ENCODE measurements at regions not wholly inside any gene's neighbourhood (a gene's known extent, or its start where the extent isn't known, plus 50 kb on each side); places are given as distances from the start of the nearest gene placed in this dataset.

DNA sequence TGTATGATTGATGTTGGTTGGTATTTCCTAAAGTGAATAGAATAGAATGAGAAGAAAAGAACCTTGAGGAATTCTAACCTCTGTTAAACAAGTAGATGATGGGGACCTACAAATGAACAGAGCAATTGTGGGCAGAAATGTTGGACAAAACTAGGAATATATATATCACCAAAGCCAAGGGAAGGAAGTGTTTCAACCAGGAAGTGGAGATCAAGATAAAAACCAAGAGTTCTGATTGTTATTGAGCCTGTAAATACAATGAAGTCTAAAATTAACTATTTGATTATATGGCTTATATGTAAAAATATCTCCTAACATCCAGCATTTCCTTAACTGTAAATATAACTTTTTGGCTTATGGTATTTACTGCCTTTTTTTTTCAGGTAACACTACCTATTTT, 730.0 kb downstream of the SOCS6 start:
- ATAC-seq: no peak

DNA sequence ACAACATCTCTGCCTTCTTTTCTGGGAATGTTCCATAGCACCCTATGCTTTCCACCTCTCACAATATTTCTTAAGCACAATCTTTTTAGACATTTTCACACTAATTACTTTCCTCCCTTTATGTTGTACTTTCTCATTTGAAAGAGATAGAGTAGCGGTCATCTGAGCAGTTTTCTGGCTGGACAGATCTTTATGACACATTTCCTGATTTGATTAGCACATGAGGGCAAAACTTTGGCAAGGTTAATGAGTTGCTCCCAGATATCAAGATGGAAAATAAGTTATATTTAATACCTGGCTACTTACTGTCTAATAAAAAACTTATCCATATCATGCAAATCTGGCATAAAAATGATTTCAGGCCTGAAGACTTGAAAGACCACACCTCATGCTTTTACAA, 723.9 kb downstream of the SOCS6 start:
- no peak for ATAC-seq
- Histone ChIP-seq H2AFZ (ENCODE audit: low read depth, low read length, poor library complexity, severe bottlenecking) (no peak overlapping the region), H3K9me3 (ENCODE audit: control insufficient read depth in 1 of 2, insufficient read depth in 1 of 2, low read depth in 1 of 2, low read length in 2 of 2) (peaks cover 0 to 10% of the 10 kb centered on the region in 2 experiments; a peak in 2 of 4 replicates), H3K4me3 (replicated peaks in 1 of 2; ENCODE audit: low read depth in 1 of 2, low read length in 2 of 2) (no peak overlapping the region), H3K4me1 (ENCODE audit: control insufficient read depth in 1 of 2, insufficient read depth in 2 of 2, low read length in 2 of 2) (no peaks in the 10 kb centered on the region), H3K27me3 (ENCODE audit: insufficient read depth, low read length) (no peaks in the 10 kb centered on the region), H3K36me3 (ENCODE audit: control insufficient read depth in 1 of 2, insufficient read depth in 2 of 2, low read length in 2 of 2) (no peaks in the 10 kb centered on the region), H3K9ac (ENCODE audit: low read length) (no peak overlapping the region), H4K20me1 (ENCODE audit: insufficient read depth) (no peaks in the 10 kb centered on the region), H3K4me2 (ENCODE audit: low read length) (no peak overlapping the region), H3K27ac (ENCODE audit: low read depth, low read length) (no peak overlapping the region), H3K79me2 (ENCODE audit: insufficient read depth, low read length) (no peaks in the 10 kb centered on the region), H3K9me2 (ENCODE audit: insufficient read depth) (no peaks in the 10 kb centered on the region)
- BruUV-seq (replicated peaks): no TSS peak
- no peak for DNase-seq (ENCODE audit: low read depth, low spot score)
- POLR2A ChIA-PET: no interaction called here
- CTCF ChIA-PET: no interaction called here
- TF ChIP-seq SIN3A (IDR thresholded peaks at IDR 0.05; ENCODE audit: low read depth): no peak
- no peak for TF ChIP-seq CEBPB (IDR thresholded peaks at IDR 0.05; ENCODE audit: low read depth)
- no peak for TF ChIP-seq SP1 (IDR thresholded peaks at IDR 0.05; ENCODE audit: low read depth)
- TF ChIP-seq, protein P1, sequence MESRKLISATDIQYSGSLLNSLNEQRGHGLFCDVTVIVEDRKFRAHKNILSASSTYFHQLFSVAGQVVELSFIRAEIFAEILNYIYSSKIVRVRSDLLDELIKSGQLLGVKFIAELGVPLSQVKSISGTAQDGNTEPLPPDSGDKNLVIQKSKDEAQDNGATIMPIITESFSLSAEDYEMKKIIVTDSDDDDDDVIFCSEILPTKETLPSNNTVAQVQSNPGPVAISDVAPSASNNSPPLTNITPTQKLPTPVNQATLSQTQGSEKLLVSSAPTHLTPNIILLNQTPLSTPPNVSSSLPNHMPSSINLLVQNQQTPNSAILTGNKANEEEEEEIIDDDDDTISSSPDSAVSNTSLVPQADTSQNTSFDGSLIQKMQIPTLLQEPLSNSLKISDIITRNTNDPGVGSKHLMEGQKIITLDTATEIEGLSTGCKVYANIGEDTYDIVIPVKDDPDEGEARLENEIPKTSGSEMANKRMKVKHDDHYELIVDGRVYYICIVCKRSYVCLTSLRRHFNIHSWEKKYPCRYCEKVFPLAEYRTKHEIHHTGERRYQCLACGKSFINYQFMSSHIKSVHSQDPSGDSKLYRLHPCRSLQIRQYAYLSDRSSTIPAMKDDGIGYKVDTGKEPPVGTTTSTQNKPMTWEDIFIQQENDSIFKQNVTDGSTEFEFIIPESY (IDR thresholded peaks at IDR 0.05; ENCODE audit: extremely low read depth, insufficient replicate concordance, low read length): no peak
- no peak for TF ChIP-seq ZNF274 (IDR thresholded peaks at IDR 0.05; ENCODE audit: low read depth, low read length)
- no peak for TF ChIP-seq POLR2A (IDR thresholded peaks at IDR 0.05; ENCODE audit: borderline replicate concordance, extremely low read depth, insufficient read depth, insufficient read length)
- TF ChIP-seq, protein P2, sequence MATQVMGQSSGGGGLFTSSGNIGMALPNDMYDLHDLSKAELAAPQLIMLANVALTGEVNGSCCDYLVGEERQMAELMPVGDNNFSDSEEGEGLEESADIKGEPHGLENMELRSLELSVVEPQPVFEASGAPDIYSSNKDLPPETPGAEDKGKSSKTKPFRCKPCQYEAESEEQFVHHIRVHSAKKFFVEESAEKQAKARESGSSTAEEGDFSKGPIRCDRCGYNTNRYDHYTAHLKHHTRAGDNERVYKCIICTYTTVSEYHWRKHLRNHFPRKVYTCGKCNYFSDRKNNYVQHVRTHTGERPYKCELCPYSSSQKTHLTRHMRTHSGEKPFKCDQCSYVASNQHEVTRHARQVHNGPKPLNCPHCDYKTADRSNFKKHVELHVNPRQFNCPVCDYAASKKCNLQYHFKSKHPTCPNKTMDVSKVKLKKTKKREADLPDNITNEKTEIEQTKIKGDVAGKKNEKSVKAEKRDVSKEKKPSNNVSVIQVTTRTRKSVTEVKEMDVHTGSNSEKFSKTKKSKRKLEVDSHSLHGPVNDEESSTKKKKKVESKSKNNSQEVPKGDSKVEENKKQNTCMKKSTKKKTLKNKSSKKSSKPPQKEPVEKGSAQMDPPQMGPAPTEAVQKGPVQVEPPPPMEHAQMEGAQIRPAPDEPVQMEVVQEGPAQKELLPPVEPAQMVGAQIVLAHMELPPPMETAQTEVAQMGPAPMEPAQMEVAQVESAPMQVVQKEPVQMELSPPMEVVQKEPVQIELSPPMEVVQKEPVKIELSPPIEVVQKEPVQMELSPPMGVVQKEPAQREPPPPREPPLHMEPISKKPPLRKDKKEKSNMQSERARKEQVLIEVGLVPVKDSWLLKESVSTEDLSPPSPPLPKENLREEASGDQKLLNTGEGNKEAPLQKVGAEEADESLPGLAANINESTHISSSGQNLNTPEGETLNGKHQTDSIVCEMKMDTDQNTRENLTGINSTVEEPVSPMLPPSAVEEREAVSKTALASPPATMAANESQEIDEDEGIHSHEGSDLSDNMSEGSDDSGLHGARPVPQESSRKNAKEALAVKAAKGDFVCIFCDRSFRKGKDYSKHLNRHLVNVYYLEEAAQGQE (IDR thresholded peaks at IDR 0.05; ENCODE audit: low read depth): no peak
- intact Hi-C loops (cut with micrococcal nuclease): no loop called here
- RAD21 ChIA-PET (ENCODE audit: low non-redundant PET in 1 of 2, low total read pairs in 2 of 2, uncharacterized antibody in 2 of 2, unreplicated experiment in 2 of 2): no interaction called here

More for the DNA sequence above, 730.0 kb downstream of the SOCS6 start:
- no TSS peak for BruUV-seq (replicated peaks)
- no peak overlapping the region for H2AFZ ChIP-seq (ENCODE audit: low read depth, low read length, poor library complexity, severe bottlenecking)
- no peaks in the 10 kb centered on the region for H3K79me2 ChIP-seq (ENCODE audit: insufficient read depth, low read length)
- peaks cover 11 to 26% of the 10 kb centered on the region in 2 experiments; a peak in 2 of 4 replicates for H3K9me3 ChIP-seq (ENCODE audit: control insufficient read depth in 1 of 2, insufficient read depth in 1 of 2, low read depth in 1 of 2, low read length in 2 of 2)
- intact Hi-C loops (cut with micrococcal nuclease): no loop called here
- H3K4me1 ChIP-seq (ENCODE audit: control insufficient read depth in 1 of 2, insufficient read depth in 2 of 2, low read length in 2 of 2): no peaks in the 10 kb centered on the region
- TF ChIP-seq POLR2A (IDR thresholded peaks at IDR 0.05; ENCODE audit: borderline replicate concordance, extremely low read depth, insufficient read depth, insufficient read length) (no peak), TCF7L2 (IDR thresholded peaks at IDR 0.05; ENCODE audit: borderline replicate concordance, extremely low read depth, insufficient read depth, insufficient read length) (no peak), CBX3 (IDR thresholded peaks at IDR 0.05; ENCODE audit: low read depth) (no peak), CEBPB (IDR thresholded peaks at IDR 0.05; ENCODE audit: low read depth) (no peak), SIN3A (IDR thresholded peaks at IDR 0.05; ENCODE audit: low read depth) (no peak), EGR1 (IDR thresholded peaks at IDR 0.05; ENCODE audit: low read depth) (no peak)
- CTCF ChIA-PET: no interaction called here
- no peak overlapping the region for H3K27ac ChIP-seq (ENCODE audit: low read depth, low read length)
- RAD21 ChIA-PET (ENCODE audit: low non-redundant PET in 1 of 2, low total read pairs in 2 of 2, uncharacterized antibody in 2 of 2, unreplicated experiment in 2 of 2): no interaction called here
- H3K9me2 ChIP-seq (ENCODE audit: insufficient read depth): no peaks in the 10 kb centered on the region
- no peak overlapping the region for H3K4me2 ChIP-seq (ENCODE audit: low read length)
- H3K36me3 ChIP-seq (ENCODE audit: control insufficient read depth in 1 of 2, insufficient read depth in 2 of 2, low read length in 2 of 2): no peaks in the 10 kb centered on the region
- no peak overlapping the region for H3K4me3 ChIP-seq (replicated peaks in 1 of 2; ENCODE audit: low read depth in 1 of 2, low read length in 2 of 2)
- H3K9ac ChIP-seq (ENCODE audit: low read length): no peak overlapping the region
- H4K20me1 ChIP-seq (ENCODE audit: insufficient read depth): no peaks in the 10 kb centered on the region
- no peaks in the 10 kb centered on the region for H3K27me3 ChIP-seq (ENCODE audit: insufficient read depth, low read length)
- POLR2A ChIA-PET: no interaction called here
- no peak for DNase-seq (ENCODE audit: low read depth, low spot score)

Measured in HCT116 (cell line).